RCC 7860 (cell line): ENCODE measurements at regions not wholly inside any gene's neighbourhood (a gene's known extent, or its start where the extent isn't known, plus 50 kb on each side); places are given as distances from the start of the nearest gene placed in this dataset.

Source experiments
- DNase-seq: peaks from one replicate; pipeline ENCODE4 v3.0.0-alpha.2; 2015; ENCODE audit warnings: low spot score
- FAIRE-seq: peaks from 2 replicates; lab custom pipeline; 2012; peaks lifted over from hg19 to GRCh38; lab: Jason Lieb, UNC

DNA sequence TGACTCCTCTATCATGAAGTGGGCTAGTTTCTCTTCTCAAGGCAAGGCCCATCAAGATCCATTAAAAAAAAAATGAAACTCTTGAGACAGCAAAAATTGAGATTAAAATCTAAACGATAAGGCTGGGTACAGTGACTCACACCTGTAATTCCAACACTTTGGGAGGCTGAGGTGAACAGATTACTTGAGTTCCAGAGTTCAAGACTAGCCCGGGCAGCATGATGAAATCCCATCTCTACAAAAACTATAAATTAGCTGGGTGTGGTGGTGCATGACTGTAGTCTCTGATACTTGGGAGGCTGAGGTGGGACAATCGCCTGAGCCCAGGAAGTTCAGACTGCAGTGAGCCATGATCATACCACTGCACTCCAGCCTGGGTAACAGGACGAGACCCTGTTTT, 226.5 kb upstream of the SOX5 start:
- FAIRE-seq = no peak
- no peak for DNase-seq

- FAIRE-seq (no peak), DNase-seq (no peak)
These were observed 225.8 kb upstream of the SOX5 start for GRCh38 chr12:24175284-24175683.

DNA sequence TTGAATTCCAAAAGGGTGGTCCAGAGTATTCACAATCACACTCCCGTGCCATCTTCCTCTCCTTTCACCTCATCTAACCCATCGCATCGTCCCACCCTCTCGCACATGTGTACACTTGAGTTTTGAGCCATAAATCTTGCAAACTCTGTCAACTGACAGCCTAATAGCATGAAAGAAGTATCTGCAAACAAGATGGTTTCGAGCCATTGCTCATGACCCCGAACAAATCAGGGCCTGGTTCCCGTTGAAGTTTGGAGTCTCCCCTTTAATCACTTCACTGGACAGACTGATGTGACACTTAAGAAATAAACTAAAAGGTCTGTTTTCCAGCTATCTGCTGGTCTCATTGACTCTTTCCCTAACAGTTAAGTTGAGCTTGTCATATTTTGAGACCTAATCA, 223.6 kb upstream of the SOX5 start:
- FAIRE-seq (no peak), DNase-seq (no peak)

- DNase-seq (no peak), FAIRE-seq (no peak)
These were observed 223.2 kb upstream of the SOX5 start for GRCh38 chr12:24172773-24173066.

- no peak for DNase-seq
These were observed 222.7 kb upstream of the SOX5 start for GRCh38 chr12:24172031-24172772.

DNA sequence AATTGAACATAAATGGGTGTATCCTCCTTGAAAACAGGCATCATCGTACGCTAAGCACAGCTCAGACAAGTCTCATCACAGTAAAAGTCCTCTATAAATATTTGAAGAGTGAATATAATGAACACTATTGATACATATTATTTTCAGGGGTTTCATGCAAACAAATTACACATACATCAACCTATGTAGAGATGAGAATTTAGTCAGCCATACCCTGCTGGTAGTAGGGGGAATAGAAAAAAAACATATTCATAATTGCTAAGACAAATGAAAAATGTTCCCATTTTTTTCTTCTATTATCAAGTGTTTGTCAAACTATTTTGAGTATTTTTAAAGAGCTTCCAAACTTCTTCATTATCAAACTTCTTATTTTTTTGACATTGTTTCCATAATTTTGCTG, 205.6 kb upstream of the SOX5 start:
- DNase-seq (no peak), FAIRE-seq (no peak)

More at GRCh38 chr12:24172031-24172772, 222.7 kb upstream of the SOX5 start:
- FAIRE-seq = no peak

DNA sequence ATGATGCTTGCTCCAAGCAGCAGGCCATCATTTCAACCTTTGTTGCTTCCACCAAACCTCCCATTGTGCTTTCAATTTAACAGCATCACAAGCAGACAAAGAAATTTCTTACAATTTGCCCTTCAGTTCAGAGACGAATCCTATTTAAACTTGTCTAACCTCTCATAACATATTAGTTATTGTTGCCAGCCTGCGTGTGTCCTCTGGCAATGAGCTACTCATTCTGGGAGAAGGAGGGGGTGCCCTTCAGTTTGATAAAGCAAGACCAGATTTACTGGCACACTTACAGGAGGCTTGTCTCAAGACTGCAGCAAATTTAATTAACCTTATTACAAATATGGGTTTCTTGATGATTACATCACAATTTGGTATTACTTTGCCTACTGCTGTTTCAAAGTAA, 203.6 kb upstream of the SOX5 start:
- FAIRE-seq (no peak), DNase-seq (no peak)

DNA sequence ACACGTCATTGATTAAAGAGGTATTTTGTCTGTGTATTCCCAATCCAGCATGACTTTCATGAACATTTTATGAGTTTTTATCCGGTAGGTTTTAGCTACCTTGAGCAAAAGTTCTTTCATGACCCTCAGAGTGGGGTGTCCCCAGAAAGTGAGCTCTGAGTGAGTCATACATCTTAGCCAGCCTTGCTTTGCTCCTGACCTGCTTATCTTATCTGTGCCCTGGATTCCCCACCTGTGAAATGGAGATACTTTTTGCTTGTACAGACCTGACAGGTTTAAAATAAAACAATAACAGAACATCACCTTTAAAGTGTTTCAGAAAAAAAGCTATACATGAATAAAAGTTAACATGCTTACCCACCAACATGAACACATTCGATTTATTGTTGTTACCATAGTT, 202.8 kb upstream of the SOX5 start:
- no peak for DNase-seq
- no peak for FAIRE-seq

DNA sequence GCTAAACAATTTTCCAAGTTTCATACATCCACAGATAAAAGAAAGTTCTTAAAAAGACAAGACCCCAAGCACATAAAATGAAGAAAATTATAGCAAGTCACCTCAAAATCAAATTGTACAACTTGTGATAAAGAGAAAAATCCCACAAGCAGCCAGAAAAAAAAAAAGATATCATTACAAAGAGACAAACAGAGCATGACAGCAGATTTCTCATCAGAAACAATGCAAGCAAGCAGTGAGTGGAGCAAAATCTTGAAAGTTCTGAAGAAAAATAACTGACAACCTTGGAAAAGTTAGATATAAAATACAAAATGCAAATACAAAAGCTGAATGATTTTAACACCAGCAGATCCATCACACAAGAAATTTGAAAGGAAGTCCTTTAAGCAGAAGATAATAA, 194.5 kb upstream of the SOX5 start:
- DNase-seq (no peak), FAIRE-seq (no peak)

- FAIRE-seq (no peak), DNase-seq (no peak)
These were observed 189.6 kb upstream of the SOX5 start for GRCh38 chr12:24139035-24139434.

DNA sequence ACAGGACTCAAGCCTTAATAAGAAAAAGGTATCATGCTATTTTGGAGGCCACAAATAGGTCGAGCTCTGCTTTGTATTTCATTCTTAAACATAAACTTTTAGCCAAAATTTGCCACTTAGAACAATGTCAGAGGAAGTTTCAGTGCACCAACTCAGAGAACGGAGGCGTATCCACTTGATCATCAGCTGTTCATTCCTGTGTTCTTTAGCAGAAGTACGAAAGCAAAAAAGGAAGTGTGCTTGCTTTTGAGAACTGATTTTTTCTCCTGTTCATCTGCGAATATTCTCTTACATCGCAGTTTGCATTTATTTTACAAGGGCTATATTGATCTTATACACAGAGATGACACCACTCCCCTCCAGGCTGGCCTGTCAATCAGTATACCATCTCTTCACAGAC, 188.6 kb upstream of the SOX5 start:
- DNase-seq = no peak
- FAIRE-seq = no peak

- DNase-seq (no peak), FAIRE-seq (no peak)
These were observed 185.8 kb upstream of the SOX5 start for GRCh38 chr12:24135158-24135850.

GRCh38 chr12:24134092-24134491, 184.6 kb upstream of the SOX5 start:
- no peak for FAIRE-seq

GRCh38 chr12:24133384-24133783, 183.9 kb upstream of the SOX5 start:
- no peak for FAIRE-seq
- no peak for DNase-seq

More at GRCh38 chr12:24134092-24134491, 184.6 kb upstream of the SOX5 start:
- DNase-seq = no peak

DNA sequence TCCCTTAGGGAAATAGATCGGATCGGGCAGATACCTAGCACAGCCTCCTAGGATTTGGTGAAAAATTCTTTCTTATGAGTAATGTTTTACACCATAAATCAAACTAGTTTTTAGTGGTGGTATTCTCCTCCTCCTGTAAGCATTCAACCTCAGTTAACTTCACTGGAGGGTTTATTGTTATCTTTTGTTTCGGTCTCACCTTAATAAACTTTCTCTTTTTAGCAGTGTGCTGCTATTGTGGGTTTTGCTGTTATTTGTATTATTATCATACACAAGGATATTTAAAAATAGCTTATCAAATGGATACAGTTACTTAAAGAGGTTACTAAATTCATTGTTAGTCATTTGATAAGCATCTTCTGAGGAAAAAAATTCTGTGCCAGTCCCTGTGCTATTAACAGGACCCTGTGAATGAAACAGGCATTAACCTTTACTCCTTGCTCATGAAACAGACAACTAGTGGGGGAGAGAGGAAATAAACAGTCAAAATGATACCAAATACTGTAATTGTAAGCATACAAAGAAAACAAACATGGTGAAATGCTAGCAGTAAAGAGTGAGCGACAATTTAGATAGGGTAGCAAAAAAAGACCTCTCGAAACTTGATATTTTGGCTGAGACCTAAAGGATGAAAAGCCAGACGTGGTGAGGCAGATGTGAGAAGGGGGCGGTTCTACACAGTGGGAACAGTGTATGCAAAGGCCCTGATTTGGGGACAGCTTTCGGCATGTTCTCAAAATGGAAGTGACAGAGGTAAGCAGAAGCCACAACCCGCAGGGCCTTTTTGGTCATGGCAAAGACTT, 178.7 kb upstream of the SOX5 start:
- no peak for FAIRE-seq
- no peak for DNase-seq

DNA sequence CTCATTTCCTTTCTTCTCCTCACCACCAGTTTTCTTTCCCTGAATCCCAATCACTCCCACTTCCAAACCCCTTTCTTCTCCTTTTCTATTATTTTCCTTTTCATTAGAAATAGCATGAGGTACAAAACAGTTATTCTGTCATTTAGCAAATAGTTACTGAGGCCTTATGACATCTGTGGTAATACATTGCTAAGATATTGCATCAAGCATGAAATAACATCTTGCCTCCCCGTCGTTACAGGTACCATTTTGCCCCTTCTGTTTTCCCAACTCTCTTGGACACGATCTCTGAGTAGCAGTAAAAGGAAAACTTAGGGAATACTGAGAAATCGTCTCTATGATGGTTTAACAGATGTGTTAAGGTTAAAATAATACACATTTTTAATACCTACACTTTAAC, 175.8 kb upstream of the SOX5 start:
- DNase-seq (no peak), FAIRE-seq (no peak)

GRCh38 chr12:24121911-24122310, 172.4 kb upstream of the SOX5 start:
- FAIRE-seq = no peak

DNA sequence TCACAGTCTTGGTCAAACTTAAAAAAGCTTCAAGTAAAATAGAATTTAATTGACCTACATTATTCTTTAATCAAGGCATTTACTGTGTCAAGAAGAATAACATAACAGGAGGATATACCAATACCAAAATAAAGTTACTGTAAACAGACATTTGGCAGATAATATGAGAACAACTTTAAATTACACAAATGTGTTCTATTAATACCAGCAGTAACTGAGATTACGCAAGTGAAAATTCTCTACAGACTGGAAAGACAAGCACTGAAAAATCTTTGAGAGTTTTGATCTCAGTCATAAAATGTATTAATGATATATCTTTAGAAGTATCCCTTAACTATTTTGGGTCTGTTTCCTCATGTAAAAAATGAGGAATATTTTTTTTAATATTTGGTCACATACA, 169.2 kb upstream of the SOX5 start:
- FAIRE-seq (no peak), DNase-seq (no peak)

More at GRCh38 chr12:24121911-24122310, 172.4 kb upstream of the SOX5 start:
- DNase-seq = no peak

GRCh38 chr12:24116548-24116947, 167.1 kb upstream of the SOX5 start:
- DNase-seq = no peak
- FAIRE-seq = no peak

DNA sequence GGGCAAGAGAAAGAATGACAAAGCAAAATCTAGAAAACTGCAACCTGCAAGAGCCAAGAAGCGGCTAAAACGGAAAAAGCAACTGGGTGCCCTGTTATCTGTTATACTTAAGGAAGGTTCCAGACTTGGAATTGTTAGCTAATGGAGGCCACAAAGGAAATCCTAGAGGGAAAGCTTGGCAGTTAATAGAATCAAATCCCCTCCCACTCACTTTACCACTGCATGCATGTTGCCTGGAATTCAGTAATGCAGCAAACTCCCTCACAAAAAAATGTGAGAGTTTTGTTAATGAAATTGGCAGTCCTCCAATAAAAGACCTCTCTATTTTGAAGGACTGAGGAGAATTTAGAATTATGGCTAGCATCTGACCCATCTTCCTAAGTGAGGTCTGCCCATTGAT, 164.2 kb upstream of the SOX5 start:
- FAIRE-seq (no peak), DNase-seq (no peak)

DNA sequence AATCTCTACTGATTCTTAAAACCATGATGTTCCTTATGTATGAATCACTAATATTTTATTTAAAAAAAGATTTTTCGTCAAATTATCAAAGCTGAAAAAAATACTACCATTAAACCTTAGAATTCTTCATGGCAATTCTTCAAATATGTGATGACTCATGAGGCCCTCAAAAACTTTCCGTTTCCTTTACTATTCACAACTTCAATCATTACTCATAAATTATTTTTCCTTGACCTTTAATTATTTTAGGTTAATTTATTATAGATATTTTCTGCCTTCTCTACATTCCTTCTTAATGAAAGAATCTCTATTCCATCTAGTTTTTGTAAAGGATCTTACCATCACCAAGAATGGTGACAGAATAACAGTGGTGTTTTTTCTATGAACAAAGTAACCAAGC, 162.1 kb upstream of the SOX5 start:
- no peak for DNase-seq
- FAIRE-seq = no peak

- DNase-seq = peak; percentile 50
- no peak for FAIRE-seq
These were observed 161.6 kb upstream of the SOX5 start for GRCh38 chr12:24111086-24111485.
